HG03139 (cell line): ENCODE measurements at regions not wholly inside any gene's neighbourhood (a gene's known extent, or its start where the extent isn't known, plus 50 kb on each side); places are given as distances from the start of the nearest gene placed in this dataset.
"Not testable (repeated sequence)": the region's sequence is repeated elsewhere in the genome, so short reads cannot be mapped to it uniquely, and the experiment has no call there.

Experiments
- ATAC-seq: cut with Tn5 transposase; IDR thresholded peaks from one replicate; pipeline ENCODE4 v1.9.1; 2021; ENCODE audit not compliant: unreplicated experiment

DNA sequence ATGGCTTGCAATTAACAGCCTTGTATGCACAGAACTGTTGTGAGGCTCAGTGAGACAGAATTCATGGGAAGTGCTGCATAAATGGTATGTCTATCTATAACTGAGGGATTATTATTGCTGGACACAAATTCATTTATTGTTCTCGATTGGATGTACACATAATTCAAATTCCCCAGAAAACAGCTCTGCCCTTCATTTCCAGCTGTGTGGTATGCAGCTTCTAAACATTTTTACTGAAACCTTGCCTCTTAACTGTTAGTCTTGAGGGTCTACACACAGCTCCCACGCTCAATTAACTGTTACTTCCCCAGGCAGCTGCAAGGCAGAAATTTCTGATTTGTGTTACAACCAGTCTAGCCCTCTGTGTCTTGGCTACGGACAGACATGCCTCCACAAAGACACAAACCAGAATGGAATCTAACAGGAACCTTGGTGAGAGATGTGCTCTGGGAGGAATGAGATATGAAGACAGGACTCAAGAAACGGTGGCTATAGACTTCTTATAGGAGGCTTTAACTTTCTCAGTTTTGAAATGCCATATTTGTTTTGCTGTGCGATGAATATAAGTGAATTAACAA, 139.7 kb upstream of the TBL1XR1 start:
- no peak for ATAC-seq

- ATAC-seq: peak; percentile 75
Measured at GRCh38 chr3:177337541-177338331, 140.5 kb upstream of the TBL1XR1 start.

- peak; percentile 42 for ATAC-seq
Measured at GRCh38 chr3:177338697-177339219, 141.5 kb upstream of the TBL1XR1 start.

GRCh38 chr3:177339220-177339703, 142.0 kb upstream of the TBL1XR1 start:
- ATAC-seq: peak; percentile 6

DNA sequence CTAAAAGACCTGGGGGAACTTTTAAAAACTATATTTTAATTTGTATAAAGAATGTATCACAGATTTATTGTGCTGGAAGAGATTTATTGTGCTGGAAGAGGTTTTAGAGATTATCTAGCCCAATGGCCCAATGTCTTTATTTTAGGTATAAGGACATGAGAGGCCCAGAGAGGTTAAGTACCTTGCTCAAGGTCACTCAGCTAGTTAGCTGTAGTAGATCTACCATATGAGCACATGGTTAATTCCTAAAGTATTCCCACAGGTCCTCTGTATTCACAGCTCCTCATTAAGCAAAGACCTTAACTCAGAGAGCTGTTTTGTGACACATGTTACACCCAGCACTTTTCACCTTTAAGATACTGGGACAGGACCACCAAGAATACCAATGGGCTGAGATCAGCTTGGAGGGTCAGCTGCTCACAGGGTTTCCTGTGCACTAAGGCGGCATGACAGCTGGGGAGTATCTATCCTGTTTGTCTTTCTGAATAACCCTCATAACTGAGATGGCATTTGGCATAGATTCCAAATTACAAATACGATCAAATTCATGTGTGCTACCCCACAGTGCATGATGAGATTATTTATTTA, 143.1 kb upstream of the TBL1XR1 start:
- ATAC-seq: no peak

GRCh38 chr3:177341736-177342419, 144.6 kb upstream of the TBL1XR1 start:
- no peak for ATAC-seq

DNA sequence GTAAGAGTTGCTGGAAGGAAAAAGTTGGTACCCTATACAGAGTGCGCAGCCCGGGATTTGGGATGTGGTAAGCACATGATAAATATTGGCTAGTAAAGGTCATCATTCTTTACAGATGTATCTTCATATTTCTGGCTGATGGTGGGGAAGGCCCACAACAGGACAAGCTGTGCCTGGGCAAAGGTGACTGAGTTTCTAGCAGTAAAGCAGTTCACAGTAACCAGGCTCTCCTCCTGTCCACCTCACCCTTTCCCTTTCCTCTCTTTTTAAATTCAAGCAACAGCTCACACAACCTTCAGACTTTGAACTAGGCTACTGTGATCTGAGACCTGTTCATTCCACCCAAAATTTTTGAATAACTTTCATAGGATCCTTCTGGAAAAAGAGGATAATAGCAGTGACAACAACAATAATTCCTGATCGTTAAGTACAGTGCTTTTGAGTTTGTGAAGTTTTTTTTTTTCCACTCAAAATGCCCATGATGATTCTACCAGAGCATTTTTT, 145.9 kb upstream of the TBL1XR1 start:
- ATAC-seq: no peak

- peak; percentile 89 for ATAC-seq
Measured at GRCh38 chr3:177345049-177345972, 148.0 kb upstream of the TBL1XR1 start.

DNA sequence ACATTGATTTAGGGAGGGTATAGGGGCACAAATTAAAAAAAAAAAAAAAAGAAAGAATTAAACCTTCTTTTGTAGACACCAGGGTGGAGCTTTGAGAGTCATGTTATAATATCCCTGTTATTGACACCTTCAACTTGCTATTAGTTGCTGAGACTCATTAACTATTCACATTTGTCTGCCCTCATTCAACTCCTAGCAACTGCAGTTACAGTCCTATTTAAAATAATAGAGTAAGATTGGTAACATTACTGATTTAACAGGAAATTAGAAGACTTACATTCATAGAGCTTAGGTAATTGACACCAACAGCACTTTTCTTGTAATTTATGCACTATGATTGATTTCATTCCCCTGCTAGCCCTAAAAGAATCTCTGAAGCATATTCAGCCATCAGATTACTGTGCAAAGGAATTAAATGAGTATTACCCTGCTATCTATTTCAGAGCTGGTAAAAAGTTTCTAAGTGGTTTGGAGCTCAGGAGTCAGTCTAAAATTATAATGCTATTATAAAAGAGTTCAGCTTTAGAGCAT, 148.8 kb upstream of the TBL1XR1 start:
- ATAC-seq: no peak

DNA sequence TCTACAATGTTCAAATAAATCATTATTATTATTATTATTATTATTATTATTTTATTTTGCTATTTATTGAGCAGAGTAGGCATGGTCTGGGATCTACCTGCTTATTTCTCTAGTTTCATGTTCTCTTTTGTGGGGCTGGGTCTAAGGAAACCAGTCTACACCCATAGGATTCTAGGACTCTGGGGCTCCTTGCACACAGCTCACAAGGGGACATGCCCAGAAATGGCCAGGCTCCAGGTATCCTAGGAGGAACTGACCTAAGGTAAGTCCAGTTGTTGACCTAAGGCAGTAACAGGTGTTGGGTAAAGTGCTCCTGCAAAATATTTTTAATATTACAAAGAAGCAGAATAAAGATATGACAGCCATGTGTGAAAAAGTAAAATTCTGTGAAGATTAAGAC, 149.6 kb upstream of the TBL1XR1 start:
- ATAC-seq: no peak

- ATAC-seq: no peak
Measured at GRCh38 chr3:177347611-177348010, 150.3 kb upstream of the TBL1XR1 start.

DNA sequence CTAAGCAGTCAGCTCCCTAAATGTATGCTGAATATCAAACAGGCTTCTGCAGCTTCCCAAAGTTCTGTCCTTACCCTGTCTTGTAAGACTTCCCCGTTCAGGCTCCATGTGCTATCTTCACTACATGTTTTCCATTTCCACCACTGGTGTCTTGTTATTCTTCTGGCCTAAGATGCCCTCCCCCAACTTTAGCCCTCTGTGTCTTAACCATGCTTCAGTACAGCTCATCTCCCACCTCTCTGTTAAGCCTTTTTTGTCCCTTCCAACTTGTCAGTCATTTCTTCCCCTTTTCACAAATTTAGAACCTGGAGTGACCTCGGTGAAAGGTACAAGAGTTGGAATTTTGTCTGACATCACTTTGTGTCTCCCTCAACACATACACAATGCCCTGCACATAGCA, 151.7 kb upstream of the TBL1XR1 start:
- no peak for ATAC-seq

GRCh38 chr3:177349384-177349783, 152.1 kb upstream of the TBL1XR1 start:
- no peak for ATAC-seq

- no peak for ATAC-seq
Measured at GRCh38 chr3:177350121-177350520, 152.8 kb upstream of the TBL1XR1 start.

DNA sequence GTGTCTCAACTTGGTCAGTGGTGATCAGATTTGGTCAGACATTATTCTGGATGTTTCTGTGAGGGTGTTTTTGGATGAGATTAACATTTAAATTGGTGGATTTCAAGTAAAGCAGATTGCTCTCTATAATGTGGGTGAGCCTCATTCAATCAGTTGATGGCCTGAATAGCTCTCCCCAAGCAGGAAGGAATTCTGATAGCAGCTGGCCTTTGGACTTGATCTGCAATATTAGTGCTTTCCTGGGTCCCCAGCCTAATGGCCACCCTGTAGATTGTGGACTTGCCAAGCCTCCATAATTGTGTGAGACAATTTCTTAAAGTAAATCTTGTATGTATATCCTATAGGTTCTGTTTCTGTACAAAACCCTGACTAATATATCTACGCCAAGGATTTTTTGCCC, 153.9 kb upstream of the TBL1XR1 start:
- no peak for ATAC-seq

DNA sequence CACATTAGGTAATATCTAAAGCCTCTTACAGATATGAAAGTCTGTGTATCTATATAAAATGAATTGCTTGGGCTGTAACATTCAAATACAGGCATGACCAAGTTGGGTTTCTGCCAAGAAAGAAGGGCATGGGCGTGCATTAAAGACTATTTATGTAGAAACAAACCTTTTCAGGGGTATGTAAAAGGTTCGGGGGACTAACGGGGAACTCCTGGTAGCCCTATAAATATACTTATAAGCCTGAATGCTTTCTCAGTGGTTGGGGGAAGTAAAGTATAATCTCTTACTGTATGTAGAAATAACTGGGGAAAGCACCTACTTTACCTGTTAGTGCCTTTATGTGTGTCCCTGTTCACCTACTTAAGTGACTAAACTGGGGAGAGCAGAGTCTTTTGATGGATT, 154.5 kb upstream of the TBL1XR1 start:
- ATAC-seq: peak; percentile 96

GRCh38 chr3:177352424-177352823, 155.1 kb upstream of the TBL1XR1 start:
- ATAC-seq: no peak

DNA sequence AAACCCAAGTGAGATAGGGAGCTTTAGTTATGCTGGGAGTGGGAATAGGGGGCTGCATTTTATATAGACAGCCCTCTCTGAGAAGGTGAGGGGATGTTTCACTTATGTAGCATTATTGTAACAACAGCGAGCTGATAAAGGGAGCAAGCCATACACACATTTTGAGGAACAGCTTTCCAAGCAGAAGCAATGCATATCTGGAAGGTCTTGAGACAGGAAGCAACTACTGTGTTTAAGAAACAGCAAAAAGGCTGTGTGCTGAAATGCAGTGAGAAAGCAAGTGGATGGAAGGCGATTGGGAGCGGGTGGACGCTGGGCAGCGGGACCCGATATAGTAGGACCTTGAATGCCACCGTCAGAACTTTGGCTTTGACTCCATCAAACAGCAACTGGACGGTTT, 155.9 kb upstream of the TBL1XR1 start:
- no peak for ATAC-seq

DNA sequence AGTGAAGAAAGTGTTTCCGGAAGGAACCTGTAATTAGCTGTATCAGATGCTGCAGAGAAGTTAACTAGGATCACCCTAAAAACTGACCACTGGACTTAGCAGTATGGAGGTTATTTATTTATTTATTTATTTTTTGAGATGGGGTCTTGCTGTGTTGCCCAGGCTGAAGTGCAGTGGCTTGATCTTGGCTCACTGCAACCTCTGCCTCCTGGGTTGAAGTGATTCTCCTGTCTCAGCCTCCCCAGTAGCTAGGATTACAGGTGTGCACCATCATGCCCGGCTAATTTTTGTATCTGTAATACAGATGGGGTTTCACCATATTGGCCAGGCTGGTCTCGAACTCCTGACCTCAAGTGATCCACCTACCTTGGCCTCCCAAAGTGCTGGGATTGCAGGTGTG, 156.6 kb upstream of the TBL1XR1 start:
- ATAC-seq: not testable (repeated sequence)

- no peak for ATAC-seq
Measured at GRCh38 chr3:177354466-177354865, 157.2 kb upstream of the TBL1XR1 start.
